H9 (cell line): ENCODE measurements at regions not wholly inside any gene's neighbourhood (a gene's known extent, or its start where the extent isn't known, plus 50 kb on each side); places are given as distances from the start of the nearest gene placed in this dataset.

Experiments used
- DNase-seq: peaks from one replicate; pipeline ENCODE4 v3.0.0-alpha.2; 2017
- H2AFZ ChIP-seq: one replicate; pipeline ENCODE4 v1.6.1; 2013; ENCODE audit warnings: mild to moderate bottlenecking, low read length, control low read depth, moderate library complexity
- H2AK5ac ChIP-seq: 2 replicates; pipeline ENCODE4 v1.6.1; 2013; ENCODE audit warnings: low read length, control low read depth, mixed read lengths; ENCODE audit not compliant: insufficient read length
- H2BK120ac ChIP-seq: one replicate; pipeline ENCODE4 v1.6.1; 2013; ENCODE audit warnings: low read depth, mild to moderate bottlenecking, low read length, control low read depth, inconsistent platforms; ENCODE audit not compliant: poor library complexity, severe bottlenecking
- H2BK12ac ChIP-seq: 2 replicates; pipeline ENCODE4 v1.6.1; 2013; ENCODE audit warnings: low read length, control low read depth, mixed read lengths, low read depth; ENCODE audit not compliant: insufficient read length
- H2BK15ac ChIP-seq: 2 replicates; pipeline ENCODE4 v1.6.1; 2013; ENCODE audit warnings: low read depth, low read length, control low read depth
- H2BK20ac ChIP-seq: one replicate; pipeline ENCODE4 v1.6.1; 2013; ENCODE audit warnings: low read depth, mild to moderate bottlenecking, low read length, control low read depth, inconsistent platforms; ENCODE audit not compliant: poor library complexity, severe bottlenecking
- H2BK5ac ChIP-seq: 2 replicates; pipeline ENCODE4 v1.6.1; 2013; ENCODE audit warnings: low read length, control low read depth, mixed read lengths; ENCODE audit not compliant: insufficient read length
- H3K14ac ChIP-seq: 2 replicates; pipeline ENCODE4 v1.6.1; 2013; ENCODE audit warnings: low read length, control low read depth; ENCODE audit not compliant: insufficient read depth
- H3K18ac ChIP-seq: 2 replicates; pipeline ENCODE4 v1.6.1; 2013; ENCODE audit warnings: low read depth, mild to moderate bottlenecking, mixed read lengths, low read length, control low read depth; ENCODE audit not compliant: insufficient read length
- H3K23ac ChIP-seq: 2 replicates; pipeline ENCODE4 v1.6.1; 2013; ENCODE audit warnings: low read length, control low read depth, mixed read lengths, low read depth; ENCODE audit not compliant: insufficient read length
- H3K23me2 ChIP-seq: 2 replicates; pipeline ENCODE4 v1.6.1; 2013; ENCODE audit warnings: low read depth, mild to moderate bottlenecking, mixed read lengths, low read length, control low read depth; ENCODE audit not compliant: insufficient read length, poor library complexity, severe bottlenecking
- H3K27ac ChIP-seq: 2 replicates; pipeline ENCODE4 v1.5.1; 2013; ENCODE audit warnings: low read length, control low read depth, mixed read lengths, low read depth; ENCODE audit not compliant: insufficient read length
- H3K27me3 ChIP-seq: 2 replicates; pipeline ENCODE4 v1.6.1; 2013; ENCODE audit warnings: low read length, control low read depth, inconsistent platforms; ENCODE audit not compliant: insufficient read depth
- H3K4ac ChIP-seq: 2 replicates; pipeline ENCODE4 v1.6.1; 2013; ENCODE audit warnings: low read depth, mild to moderate bottlenecking, control low read depth, inconsistent platforms, low read length, moderate library complexity
- H3K4me1 ChIP-seq: 2 replicates; pipeline ENCODE4 v1.6.1; 2013; ENCODE audit warnings: low read length, control low read depth, inconsistent platforms; ENCODE audit not compliant: insufficient read depth
- H3K4me2 ChIP-seq: 2 replicates; pipeline ENCODE4 v1.6.1; 2013; ENCODE audit warnings: low read length, control low read depth, mixed read lengths; ENCODE audit not compliant: insufficient read length, insufficient read depth
- H3K56ac ChIP-seq: 2 replicates; pipeline ENCODE4 v1.6.1; 2013; ENCODE audit warnings: low read depth, mild to moderate bottlenecking, mixed read lengths, low read length, control low read depth; ENCODE audit not compliant: insufficient read length
- H3K79me1 ChIP-seq: 2 replicates; pipeline ENCODE4 v1.6.1; 2013; ENCODE audit warnings: low read depth, mild to moderate bottlenecking, moderate library complexity, low read length, control low read depth, inconsistent platforms; ENCODE audit not compliant: insufficient read depth, poor library complexity, severe bottlenecking
- H3K79me2 ChIP-seq: 2 replicates; pipeline ENCODE4 v1.6.1; 2013; ENCODE audit warnings: low read length, control low read depth, inconsistent platforms; ENCODE audit not compliant: insufficient read depth
- H3K9ac ChIP-seq: 2 replicates; pipeline ENCODE4 v1.6.1; 2013; ENCODE audit warnings: low read length, control low read depth, mixed read lengths; ENCODE audit not compliant: insufficient read length; ENCODE audit errors: extremely low read depth
- H3K9me3 ChIP-seq: one replicate; pipeline ENCODE4 v1.6.1; 2013; ENCODE audit warnings: low read depth, low read length, inconsistent platforms; ENCODE audit not compliant: control insufficient read depth
- H3T11ph ChIP-seq: one replicate; pipeline ENCODE4 v1.6.1; 2013; ENCODE audit warnings: mild to moderate bottlenecking, low read length, control low read depth, inconsistent platforms
- H4K20me1 ChIP-seq: one replicate; pipeline ENCODE4 v1.6.1; 2013; ENCODE audit not compliant: control insufficient read depth, insufficient read length, insufficient read depth
- H4K5ac ChIP-seq: 2 replicates; pipeline ENCODE4 v1.6.1; 2013; ENCODE audit warnings: low read depth, mild to moderate bottlenecking, mixed read lengths, low read length, control low read depth; ENCODE audit not compliant: insufficient read length
- H4K8ac ChIP-seq: replicated peaks from 2 replicates; pipeline ENCODE4 v1.6.1; 2013; ENCODE audit warnings: low read length, control low read depth, mixed read lengths, low read depth; ENCODE audit not compliant: insufficient read length
- H4K91ac ChIP-seq: 2 replicates; pipeline ENCODE4 v1.6.1; 2013; ENCODE audit warnings: low read depth, mild to moderate bottlenecking, moderate library complexity, mixed read lengths, low read length, control low read depth; ENCODE audit not compliant: insufficient read length
- H3K27ac Mint-ChIP-seq, 3 experiments: 2 replicates in 2 of 3; 3 replicates in 1 of 3; pipeline ENCODE4 v1.8.0; 2020 to 2021; ENCODE audit warnings: mixed read lengths in 3 of 3, mild to moderate bottlenecking in 1 of 3, moderate library complexity in 1 of 3
- H3K27me3 Mint-ChIP-seq: 2 replicates; pipeline ENCODE4 v1.8.0; 2021; ENCODE audit warnings: low read depth, mild to moderate bottlenecking, moderate library complexity, mixed read lengths
- H3K36me3 Mint-ChIP-seq, 3 experiments: 2 replicates in 2 of 3; 3 replicates in 1 of 3; pipeline ENCODE4 v1.8.0; 2020 to 2021; ENCODE audit warnings: low read depth in 3 of 3, mixed read lengths in 3 of 3; ENCODE audit not compliant: insufficient read depth in 1 of 3
- H3K4me1 Mint-ChIP-seq, 2 experiments: 2 replicates each; pipeline ENCODE4 v1.8.0; 2020; ENCODE audit warnings: mixed read lengths in 2 of 2
- H3K4me3 Mint-ChIP-seq, 2 experiments: 2 replicates in 1 of 2; 3 replicates in 1 of 2; pipeline ENCODE4 v1.8.0; 2020 to 2021; ENCODE audit warnings: mild to moderate bottlenecking in 2 of 2, mixed read lengths in 2 of 2, moderate library complexity in 1 of 2
- H3K9me3 Mint-ChIP-seq, 2 experiments: 2 replicates in 1 of 2; 3 replicates in 1 of 2; pipeline ENCODE4 v1.8.0; 2020; ENCODE audit warnings: mild to moderate bottlenecking in 2 of 2, mixed read lengths in 2 of 2, moderate library complexity in 1 of 2
- CTCF ChIP-seq: fragments of 200-600 bp; sonication (generic); conservative IDR thresholded peaks from 3 replicates; pipeline ENCODE4 v1.8.0; 2021; ENCODE audit warnings: antibody characterized with exemption, mild to moderate bottlenecking
- whole genome bisulfite sequencing: extraction: QIAGEN DNeasy Blood & Tissue Kit; methylation state at CpG from one replicate; pipeline ENCODE4 v1.1.7; 2013; ENCODE audit warnings: missing lambda C conversion rate, low lambda C conversion rate, mixed read lengths; ENCODE audit not compliant: insufficient read length; ENCODE audit errors: extremely low coverage; 5-methylcytosine and 5-hydroxymethylcytosine counted together

DNA sequence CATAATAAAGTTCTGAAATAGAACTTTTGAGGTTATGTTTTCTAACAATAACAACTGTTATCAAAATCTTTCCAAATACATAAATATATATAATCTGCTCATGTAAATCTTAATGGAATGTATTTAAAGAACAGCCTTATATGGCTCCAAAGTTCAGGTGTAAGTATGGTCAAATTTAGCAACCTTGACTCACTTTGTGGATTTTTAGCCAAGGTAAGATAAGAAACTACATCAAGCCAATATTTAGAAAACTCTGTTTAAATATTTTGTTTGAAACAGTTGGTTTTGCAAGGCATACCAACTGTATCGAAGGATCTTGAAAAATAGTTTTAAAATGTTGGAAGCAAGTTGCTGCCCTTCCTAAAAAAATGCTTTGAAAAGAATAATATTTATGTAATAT is 228.9 kb upstream of the SEMA3D start:
- no peak overlapping the region for H2AFZ ChIP-seq
- no peak overlapping the region for H3K27ac Mint-ChIP-seq
- no peaks in the 10 kb centered on the region for H4K20me1 ChIP-seq
- H3K23ac ChIP-seq = no peak overlapping the region
- H2BK20ac ChIP-seq = no peak overlapping the region
- H3K4me1 Mint-ChIP-seq = peaks cover 8% of the 10 kb centered on the region in 2 experiments
- H3K4me2 ChIP-seq = no peak overlapping the region
- H3K27me3 Mint-ChIP-seq = no peaks in the 10 kb centered on the region
- H3K14ac ChIP-seq = no peak overlapping the region
- no peaks in the 10 kb centered on the region for H3K79me1 ChIP-seq
- no peak for TF ChIP-seq CTCF
- no peaks in the 10 kb centered on the region for H3K23me2 ChIP-seq
- H2BK5ac ChIP-seq = no peak overlapping the region
- no peak overlapping the region for H3K4me3 Mint-ChIP-seq
- H3K36me3 Mint-ChIP-seq = no peaks in the 10 kb centered on the region
- no peak overlapping the region for H4K91ac ChIP-seq
- H2AK5ac ChIP-seq = no peak overlapping the region
- H3K9ac ChIP-seq = no peak overlapping the region
- H3K27ac ChIP-seq = no peak overlapping the region
- DNase-seq = no peak
- H3K9me3 Mint-ChIP-seq = no peaks in the 10 kb centered on the region
- H2BK12ac ChIP-seq = no peak overlapping the region
- no peak overlapping the region for H3K18ac ChIP-seq
- H4K8ac ChIP-seq = no peak overlapping the region
- H2BK15ac ChIP-seq = no peak overlapping the region
- no peaks in the 10 kb centered on the region for H3K79me2 ChIP-seq
- no peak overlapping the region for H3K56ac ChIP-seq
- H3K27me3 ChIP-seq = no peaks in the 10 kb centered on the region
- no peaks in the 10 kb centered on the region for H3K9me3 ChIP-seq
- no peak overlapping the region for H2BK120ac ChIP-seq
- no CpG with 5 or more reads among the region's 1 CpG for WGBS
- no peaks in the 10 kb centered on the region for H3K4me1 ChIP-seq
- H4K5ac ChIP-seq = no peak overlapping the region
- H3K4ac ChIP-seq = no peak overlapping the region
- no peak overlapping the region for H3T11ph ChIP-seq
